ENCODE measurements at regions not wholly inside any gene's neighbourhood (a gene's known extent, or its start where the extent isn't known, plus 50 kb on each side); places are given as distances from the start of the nearest gene placed in this dataset.

DNA sequence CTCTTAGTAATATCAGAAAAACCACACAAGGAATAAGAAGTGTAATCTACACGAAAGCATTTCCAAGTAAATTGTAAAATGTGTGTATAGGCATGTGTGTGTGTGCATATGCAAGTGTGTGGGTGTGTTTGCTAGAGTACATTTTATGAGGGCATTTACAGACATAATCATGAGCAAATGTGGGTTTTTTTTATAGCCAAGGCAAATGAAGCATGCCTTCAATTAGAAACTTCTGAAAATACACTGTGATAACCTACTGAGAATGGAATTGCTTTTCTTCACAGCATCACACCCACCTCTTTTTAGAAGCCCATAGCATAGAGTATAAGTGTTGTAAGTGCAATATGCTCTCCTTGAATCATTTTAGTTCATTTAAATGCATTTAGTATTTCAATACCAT, 1721.1 kb downstream of the GRIK2 start:
- TF ChIP-seq CTCF (IDR thresholded peaks at IDR 0.05) (no peak), POLR2A (IDR thresholded peaks at IDR 0.05) (no peak)
